ENCODE measurements at regions not wholly inside any gene's neighbourhood (a gene's known extent, or its start where the extent isn't known, plus 50 kb on each side); places are given as distances from the start of the nearest gene placed in this dataset.

DNA sequence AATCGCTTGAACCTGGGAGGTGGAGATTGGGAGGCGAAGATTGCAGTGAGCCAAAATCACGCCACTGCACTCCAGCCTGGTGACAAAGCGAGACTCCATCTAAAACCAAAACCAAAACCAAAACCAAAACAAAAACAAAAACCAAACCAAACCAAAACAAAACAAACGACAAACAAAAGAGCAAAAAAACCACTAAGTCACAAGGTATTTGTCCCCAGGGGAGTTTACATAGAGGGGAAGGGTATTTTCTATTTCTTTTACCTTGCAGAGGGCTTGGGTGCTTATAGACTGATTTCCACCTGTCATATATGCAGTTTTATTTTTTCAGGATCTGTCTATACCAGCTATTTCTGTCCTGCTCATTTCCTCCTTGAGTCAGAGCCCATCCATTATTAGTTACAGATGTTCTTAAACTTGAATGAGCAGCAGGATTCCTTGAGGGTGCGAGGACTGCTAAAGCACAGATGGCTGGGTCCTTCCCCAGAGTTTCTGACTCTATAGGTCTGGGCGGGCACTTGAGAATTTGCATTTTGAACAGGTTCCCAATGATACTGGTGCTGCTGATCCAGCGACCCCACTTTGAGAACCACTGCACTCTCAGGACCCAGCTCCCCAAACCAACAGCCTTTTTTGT, 102.2 kb upstream of the UXS1 start:
- TF ChIP-seq, protein P1, sequence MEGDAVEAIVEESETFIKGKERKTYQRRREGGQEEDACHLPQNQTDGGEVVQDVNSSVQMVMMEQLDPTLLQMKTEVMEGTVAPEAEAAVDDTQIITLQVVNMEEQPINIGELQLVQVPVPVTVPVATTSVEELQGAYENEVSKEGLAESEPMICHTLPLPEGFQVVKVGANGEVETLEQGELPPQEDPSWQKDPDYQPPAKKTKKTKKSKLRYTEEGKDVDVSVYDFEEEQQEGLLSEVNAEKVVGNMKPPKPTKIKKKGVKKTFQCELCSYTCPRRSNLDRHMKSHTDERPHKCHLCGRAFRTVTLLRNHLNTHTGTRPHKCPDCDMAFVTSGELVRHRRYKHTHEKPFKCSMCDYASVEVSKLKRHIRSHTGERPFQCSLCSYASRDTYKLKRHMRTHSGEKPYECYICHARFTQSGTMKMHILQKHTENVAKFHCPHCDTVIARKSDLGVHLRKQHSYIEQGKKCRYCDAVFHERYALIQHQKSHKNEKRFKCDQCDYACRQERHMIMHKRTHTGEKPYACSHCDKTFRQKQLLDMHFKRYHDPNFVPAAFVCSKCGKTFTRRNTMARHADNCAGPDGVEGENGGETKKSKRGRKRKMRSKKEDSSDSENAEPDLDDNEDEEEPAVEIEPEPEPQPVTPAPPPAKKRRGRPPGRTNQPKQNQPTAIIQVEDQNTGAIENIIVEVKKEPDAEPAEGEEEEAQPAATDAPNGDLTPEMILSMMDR (conservative IDR thresholded peaks at IDR 0.05; ENCODE audit: low read depth, low read length), result no peak
- no peak for TF ChIP-seq EZH2 (IDR thresholded peaks at IDR 0.05; ENCODE audit: low read length, unreplicated experiment)
